ENCODE measurements at regions not wholly inside any gene's neighbourhood (a gene's known extent, or its start where the extent isn't known, plus 50 kb on each side); places are given as distances from the start of the nearest gene placed in this dataset.

- ATAC-seq (no peak), DNase-seq (no peak)
- WGBS (ENCODE audit: insufficient coverage, low coverage, low lambda C conversion rate, missing lambda C conversion rate), result 51% methylated on average over 6 of the region's 37 CpGs
- Histone ChIP-seq H3K4me1 (peaks cover 0 to 18% (median 3%) of the 10 kb centered on the region in 4 donors), H3K4me3 (no peak overlapping the region), H3K9me3 (no peaks in the 10 kb centered on the region), H3K27ac (peak overlapping the region in 1 of 3 donors; percentile 51), H3K27me3 (no peaks in the 10 kb centered on the region), H3K36me3 (no peaks in the 10 kb centered on the region)
- intact Hi-C loops (cut with DNase I), result no loop called here
- TF ChIP-seq POLR2A (IDR thresholded peaks at IDR 0.05) (no peak), CTCF (IDR thresholded peaks at IDR 0.05) (no peak)
These were observed 82.7 kb downstream of the SIK1 start for GRCh38 chr21:43343992-43344886.

DNA sequence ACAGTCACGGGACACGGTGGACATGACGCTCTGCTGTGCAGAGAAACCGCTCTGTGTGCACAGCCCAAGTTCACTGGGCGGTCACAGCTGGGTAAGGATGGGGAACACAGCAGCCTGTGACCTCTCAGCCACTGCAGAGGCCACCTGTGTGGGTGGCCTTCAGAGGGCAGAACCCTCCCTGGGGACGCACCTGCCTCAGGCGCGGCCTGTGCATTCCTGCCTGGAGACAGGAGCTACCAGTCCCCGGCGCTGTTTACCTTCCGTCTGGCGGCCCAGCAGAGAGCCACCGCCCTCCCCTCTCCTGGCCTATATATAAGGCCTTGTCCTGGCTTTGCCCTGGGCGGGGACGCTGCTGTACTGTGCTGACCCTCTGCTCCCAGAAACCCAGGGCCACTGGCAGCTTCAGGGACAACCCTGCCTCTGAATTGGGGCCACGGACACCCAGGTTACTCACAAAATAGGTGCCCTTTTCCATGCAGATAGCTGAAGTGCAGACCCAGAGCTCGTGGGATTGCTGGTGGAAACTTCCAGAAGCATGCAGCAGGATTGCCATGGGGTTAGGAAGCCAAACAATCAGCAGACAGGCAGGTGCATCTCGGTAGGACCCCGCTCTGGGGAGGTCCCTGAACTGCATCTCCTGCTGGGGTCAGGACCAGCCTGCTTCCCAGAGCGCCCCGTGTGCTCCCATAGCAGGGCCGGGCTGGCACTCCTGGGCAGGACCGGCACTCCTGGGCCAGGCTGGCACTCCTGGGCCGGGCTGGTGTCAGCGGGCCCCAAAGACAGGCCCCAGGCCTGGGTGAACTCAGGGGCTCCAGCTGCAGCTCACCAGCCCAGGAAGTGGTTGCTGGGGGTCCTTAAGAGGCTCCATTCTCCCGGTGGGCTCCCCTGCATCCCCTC, 83.6 kb downstream of the SIK1 start:
- intact Hi-C loops (cut with DNase I), result no loop called here
- Histone ChIP-seq H3K27ac (peak overlapping the region in 1 of 3 donors; percentile 51), H3K27me3 (no peaks in the 10 kb centered on the region), H3K36me3 (no peaks in the 10 kb centered on the region), H3K9me3 (no peaks in the 10 kb centered on the region), H3K4me3 (no peak overlapping the region), H3K4me1 (peaks cover 0 to 18% (median 3%) of the 10 kb centered on the region in 4 donors)
- ATAC-seq, result peak; percentile 79 to 82 (median 80)
- TF ChIP-seq CTCF (IDR thresholded peaks at IDR 0.05) (peak in 1 of 4 donors; percentile 4), POLR2A (IDR thresholded peaks at IDR 0.05) (no peak)
- WGBS (ENCODE audit: insufficient coverage, low coverage, low lambda C conversion rate, missing lambda C conversion rate), result 60% methylated on average over 1 of the region's 26 CpGs
- DNase-seq, result peak; percentile 74 to 88 (median 82)

DNA sequence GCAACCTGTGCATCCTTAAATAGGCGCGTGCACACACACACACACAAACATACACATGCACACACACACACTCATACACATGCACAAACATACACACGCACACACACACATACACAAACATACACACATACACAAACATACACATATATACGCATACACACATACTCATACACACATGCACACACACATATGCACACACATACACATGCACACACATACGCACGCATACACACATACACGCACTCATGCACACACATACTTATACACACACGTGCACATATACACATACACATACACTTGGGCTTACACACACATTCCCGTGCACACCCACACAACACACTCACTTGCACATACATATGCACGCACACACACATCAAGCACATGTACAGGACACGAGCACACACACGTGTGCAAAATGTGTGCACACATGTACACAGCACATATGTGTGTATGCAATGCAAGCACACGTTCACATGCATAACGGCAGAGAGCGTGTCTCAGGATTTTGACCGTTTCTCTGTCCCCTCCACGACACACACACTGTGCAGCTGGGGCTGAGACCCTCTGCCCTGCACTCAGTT, 84.5 kb downstream of the SIK1 start:
- Histone ChIP-seq H3K27me3 (no peaks in the 10 kb centered on the region), H3K4me3 (no peak overlapping the region), H3K9me3 (no peaks in the 10 kb centered on the region), H3K27ac (no peak overlapping the region), H3K4me1 (peaks cover 0 to 18% (median 3%) of the 10 kb centered on the region in 4 donors), H3K36me3 (no peaks in the 10 kb centered on the region)
- ATAC-seq, result no peak
- no peak for TF ChIP-seq CTCF (IDR thresholded peaks at IDR 0.05)
- TF ChIP-seq POLR2A (IDR thresholded peaks at IDR 0.05), result no peak
- no peak for DNase-seq
- WGBS (ENCODE audit: insufficient coverage, low coverage, low lambda C conversion rate, missing lambda C conversion rate), result 94% methylated on average over 14 of the region's 17 CpGs
- intact Hi-C loops (cut with DNase I), result no loop called here

GRCh38 chr21:43341378-43342161, 85.4 kb downstream of the SIK1 start:
- peaks cover 0 to 18% (median 3%) of the 10 kb centered on the region in 4 donors for H3K4me1 ChIP-seq
- intact Hi-C loops (cut with DNase I), result no loop called here

More at GRCh38 chr21:43341378-43342161, 85.4 kb downstream of the SIK1 start:
- no CpG with 5 or more reads among the region's 25 CpGs for WGBS (ENCODE audit: insufficient coverage, low coverage, low lambda C conversion rate, missing lambda C conversion rate)
- Histone ChIP-seq H3K27me3 (no peaks in the 10 kb centered on the region), H3K36me3 (no peaks in the 10 kb centered on the region), H3K27ac (no peak overlapping the region), H3K9me3 (no peaks in the 10 kb centered on the region), H3K4me3 (no peak overlapping the region)
- DNase-seq (no peak), ATAC-seq (no peak)
- TF ChIP-seq CTCF (IDR thresholded peaks at IDR 0.05), result no peak
- no peak for TF ChIP-seq POLR2A (IDR thresholded peaks at IDR 0.05)
